Ramos (cell line): ENCODE measurements at regions not wholly inside any gene's neighbourhood (a gene's known extent, or its start where the extent isn't known, plus 50 kb on each side); places are given as distances from the start of the nearest gene placed in this dataset.

Experiments used
- in situ Hi-C: fragments of 300-500 bp; cut with MboI; formaldehyde crosslinking; loops from one replicate; pipeline ENCODE4 v1.14.3; 2022; ENCODE audit warnings: low sequenced_read_pairs; ENCODE audit not compliant: unreplicated experiment

DNA sequence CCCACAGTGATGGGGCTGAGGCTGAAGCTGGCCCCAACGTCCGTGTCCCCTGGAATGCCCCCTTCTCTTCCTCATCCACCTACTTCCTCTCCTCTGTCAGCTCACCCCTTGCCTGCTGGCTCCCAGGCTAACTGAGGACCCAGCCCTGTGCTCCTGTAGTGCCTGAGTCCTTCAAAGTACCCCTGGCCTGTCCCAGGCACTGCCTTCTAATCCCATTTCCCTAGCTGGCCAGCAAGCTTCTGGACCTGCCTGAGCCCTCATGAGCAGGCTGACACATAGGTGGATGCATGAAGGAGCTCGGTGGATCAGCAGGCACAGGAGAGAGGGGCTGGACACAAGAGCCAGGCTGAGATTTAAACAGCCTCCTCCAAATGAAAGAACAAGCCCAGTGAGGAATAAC, 650.8 kb downstream of the NPHP4 start:
- in situ Hi-C loops, result no loop called here

- in situ Hi-C loops, result no loop called here
These were observed 651.6 kb downstream of the NPHP4 start for GRCh38 chr1:5340560-5341130.

GRCh38 chr1:5338466-5338865, 653.8 kb downstream of the NPHP4 start:
- in situ Hi-C loops, result no loop called here

- in situ Hi-C loops, result no loop called here
These were observed 658.9 kb downstream of the NPHP4 start for GRCh38 chr1:5333291-5333690.

DNA sequence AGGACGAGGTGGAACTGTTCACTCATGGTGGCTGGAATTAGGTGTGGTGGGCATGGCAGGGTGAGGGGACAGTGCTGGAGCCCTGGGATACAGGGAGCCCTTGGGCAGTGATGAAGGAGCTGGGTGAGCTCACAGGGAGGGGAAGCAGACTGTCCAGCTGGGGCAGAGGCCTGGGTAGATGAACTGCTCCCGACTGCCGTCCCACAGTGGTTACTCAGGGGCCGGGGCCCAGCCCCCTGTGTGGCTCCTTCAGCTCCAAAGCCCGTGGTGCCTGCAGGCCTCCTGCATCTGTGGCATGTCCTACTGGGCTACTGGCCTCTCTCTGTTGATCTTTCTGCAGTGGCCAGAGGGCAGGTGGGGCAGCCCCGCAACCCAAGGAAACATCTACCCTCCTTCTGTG, 661.1 kb downstream of the NPHP4 start:
- in situ Hi-C loops, result no loop called here

DNA sequence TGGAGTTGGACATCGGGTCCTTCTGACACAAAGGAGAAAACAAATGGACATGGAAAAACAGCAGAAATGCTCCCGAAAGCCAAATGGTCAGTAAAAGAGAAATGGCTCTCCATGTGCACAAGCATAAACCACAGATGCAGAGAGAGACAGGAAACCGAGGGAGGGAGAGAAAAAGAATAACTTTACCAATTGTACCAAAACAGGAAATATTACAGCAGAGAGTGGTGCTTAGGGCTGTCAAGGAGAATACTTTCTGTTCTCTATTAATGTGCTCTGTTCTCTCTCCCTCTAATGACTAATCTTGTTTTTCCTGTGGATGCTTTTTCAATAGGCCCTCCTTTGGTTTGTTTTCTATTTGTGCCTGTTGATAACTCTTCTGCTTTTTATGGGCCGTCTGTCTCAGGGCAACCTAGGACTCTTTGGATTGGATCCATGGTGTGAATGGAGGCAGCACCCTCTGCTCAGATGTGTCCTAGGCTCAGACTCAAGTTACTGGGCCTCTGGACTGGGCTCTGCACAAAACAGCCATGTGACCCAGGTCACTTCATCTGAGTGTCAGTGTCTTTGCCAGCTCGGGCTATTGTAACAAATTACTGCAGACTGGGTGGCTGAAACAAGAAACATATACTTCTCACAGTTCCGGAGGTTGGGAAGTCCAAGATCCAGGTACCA, 663.0 kb downstream of the NPHP4 start:
- in situ Hi-C loops, result no loop called here

DNA sequence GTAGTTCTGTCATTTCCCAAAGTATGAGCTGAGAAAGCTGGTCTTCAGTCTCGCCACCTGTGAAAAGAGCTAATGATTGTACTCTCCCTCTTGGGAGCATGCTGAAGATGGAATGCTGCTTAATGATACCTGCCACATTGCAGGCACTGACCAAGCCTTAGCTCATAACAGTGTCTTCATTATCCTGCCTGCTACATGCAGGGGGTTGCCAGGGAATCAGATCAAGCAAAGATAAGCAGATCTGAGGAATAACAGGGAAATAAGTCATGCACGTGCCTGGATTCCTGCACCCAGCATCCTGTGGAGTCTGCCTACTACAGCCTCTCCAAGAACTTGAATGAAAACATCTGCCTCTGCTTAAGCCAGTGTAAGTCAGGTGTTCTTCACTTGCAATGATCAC, 667.3 kb downstream of the NPHP4 start:
- in situ Hi-C loops, result no loop called here

GRCh38 chr1:5318143-5318816, 663.9 kb downstream of the AJAP1 start:
- in situ Hi-C loops, result no loop called here

GRCh38 chr1:5317391-5317790, 663.0 kb downstream of the AJAP1 start:
- in situ Hi-C loops, result no loop called here

GRCh38 chr1:5312862-5313261, 658.5 kb downstream of the AJAP1 start:
- in situ Hi-C loops, result no loop called here

DNA sequence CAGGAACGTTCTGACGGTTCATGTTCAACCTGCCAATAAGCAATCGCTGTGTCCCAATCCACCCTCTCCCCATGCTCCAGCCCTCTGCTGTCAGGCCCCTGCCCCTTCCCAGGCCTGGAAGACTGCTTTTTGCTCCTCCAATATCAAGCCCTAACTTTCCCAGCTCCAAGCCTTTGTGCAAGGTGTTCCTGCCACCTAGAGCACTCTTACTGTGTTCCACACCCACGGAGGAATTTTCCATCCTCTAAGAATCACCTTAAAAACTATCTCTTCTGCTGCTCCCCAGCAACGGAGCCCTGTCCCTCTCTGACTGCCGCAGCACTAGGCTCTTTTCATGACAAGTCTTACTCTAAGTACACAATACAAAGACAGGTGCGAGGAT, 657.9 kb downstream of the AJAP1 start:
- in situ Hi-C loops, result no loop called here

GRCh38 chr1:5311634-5312292, 657.4 kb downstream of the AJAP1 start:
- in situ Hi-C loops, result no loop called here

- in situ Hi-C loops, result no loop called here
These were observed 656.7 kb downstream of the AJAP1 start for GRCh38 chr1:5311147-5311546.

- in situ Hi-C loops, result no loop called here
These were observed 653.8 kb downstream of the AJAP1 start for GRCh38 chr1:5308249-5308648.

- in situ Hi-C loops, result no loop called here
These were observed 650.3 kb downstream of the AJAP1 start for GRCh38 chr1:5304702-5305101.

GRCh38 chr1:5298376-5298775, 644.0 kb downstream of the AJAP1 start:
- in situ Hi-C loops, result no loop called here

DNA sequence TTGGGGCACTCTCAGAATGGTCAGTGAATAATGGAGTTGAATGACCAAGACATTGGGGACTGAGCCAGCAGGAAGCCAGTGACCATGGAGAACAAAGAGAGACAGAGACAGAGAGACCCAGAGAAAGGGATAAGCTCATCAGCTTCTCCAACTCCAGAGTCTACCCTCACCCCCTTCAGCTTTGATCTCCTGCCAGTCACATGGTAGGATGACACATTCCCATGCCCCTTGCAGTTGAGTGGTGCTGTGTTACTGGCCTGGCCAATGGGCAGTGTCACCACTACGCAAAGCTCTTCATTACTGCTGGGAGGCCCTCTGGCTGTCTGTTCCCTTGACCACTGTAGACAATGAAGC, 643.5 kb downstream of the AJAP1 start:
- in situ Hi-C loops, result no loop called here

DNA sequence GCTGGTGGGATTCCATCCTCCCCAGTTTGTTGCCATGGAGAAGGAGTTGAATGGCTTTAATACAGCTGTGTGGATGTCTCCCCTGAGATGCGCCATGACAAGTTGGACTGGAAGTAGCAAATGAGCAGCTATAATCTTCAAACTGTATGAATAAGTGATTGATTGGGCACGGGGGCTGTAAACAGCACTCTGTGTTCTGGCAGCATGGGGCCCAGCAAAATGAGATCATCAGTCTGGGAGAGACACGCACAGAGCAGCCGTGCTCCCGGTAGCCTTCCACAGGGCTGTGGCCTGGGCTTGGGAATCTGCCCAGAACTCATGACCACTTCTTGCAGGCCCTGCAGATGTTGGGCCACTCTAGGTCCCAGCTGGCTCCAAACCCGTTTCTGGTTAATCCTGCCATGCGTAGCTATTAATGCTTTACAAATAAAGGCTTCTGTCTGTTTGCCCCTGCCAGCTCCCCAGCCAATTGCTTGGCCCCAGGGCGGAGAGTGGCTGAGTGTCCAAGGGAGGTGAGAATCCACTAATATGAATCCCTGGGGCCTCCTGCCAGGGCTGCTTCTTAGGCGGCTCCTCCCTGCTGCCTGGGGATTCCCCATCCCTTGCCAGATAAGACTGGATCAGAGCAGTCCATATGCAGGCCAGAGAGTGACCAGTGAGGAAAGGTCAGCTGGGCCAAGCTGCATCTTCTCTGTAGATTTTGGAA, 642.9 kb downstream of the AJAP1 start:
- in situ Hi-C loops, result no loop called here

DNA sequence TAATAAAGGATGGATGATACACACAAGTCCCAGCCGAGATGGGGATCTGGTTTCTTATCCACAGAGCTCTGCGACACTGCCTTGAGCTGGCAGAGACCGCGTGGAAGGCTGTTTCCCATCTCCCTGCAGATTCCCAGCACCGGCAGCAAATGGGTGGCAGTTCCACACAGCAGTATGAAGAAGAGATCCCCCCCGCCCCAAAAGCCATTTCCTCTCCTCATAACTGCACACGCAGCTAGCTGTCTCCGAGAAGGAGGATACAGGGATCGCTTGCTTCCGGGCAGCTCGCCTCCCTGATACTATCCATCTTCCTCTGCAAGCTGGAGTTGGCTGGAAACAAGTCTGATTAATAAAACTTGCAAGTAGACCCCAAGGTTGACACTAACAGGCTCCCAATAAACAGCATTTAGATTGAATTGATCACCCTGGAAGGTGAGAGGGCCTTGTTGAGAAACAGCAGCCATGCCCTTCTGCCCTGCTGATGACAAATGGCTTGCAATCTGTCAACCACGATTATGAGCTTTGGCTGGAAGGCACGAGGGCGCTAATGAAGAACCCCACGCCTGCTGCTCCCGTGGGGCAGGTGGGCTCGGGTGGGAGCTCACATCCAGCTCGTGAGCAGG, 642.3 kb downstream of the AJAP1 start:
- in situ Hi-C loops, result no loop called here

GRCh38 chr1:5296095-5296494, 641.7 kb downstream of the AJAP1 start:
- in situ Hi-C loops, result no loop called here
